HCT116 (cell line): ENCODE measurements at regions not wholly inside any gene's neighbourhood (a gene's known extent, or its start where the extent isn't known, plus 50 kb on each side); places are given as distances from the start of the nearest gene placed in this dataset.

ENCODE experiments used
- ATAC-seq: fragments of 200-7000 bp; cut with Tn5 transposase; 2 replicates; pipeline ENCODE4 v1.9.1; 2020; ENCODE audit warnings: mild to moderate bottlenecking, moderate library complexity
- BruUV-seq: library from RNA; stranded (reverse); fragments of 400-500 nt; replicated peaks from 2 replicates; lab custom pipeline; 2021; lab: Mats Ljungman, UMichigan
- CTCF ChIA-PET: fragments of 300-600 bp; sonication (Branson Sonifier 250); formaldehyde crosslinking; loops from one replicate; lab custom pipeline; 2021; ENCODE audit warnings: antibody characterized with exemption; lab: Charles Lee
- POLR2A ChIA-PET: fragments of 300-600, 350-600 bp; sonication (Branson Sonifier 250); formaldehyde crosslinking; loops from one replicate; lab custom pipeline; 2021; ENCODE audit warnings: antibody characterized with exemption; lab: Charles Lee
- RAD21 ChIA-PET, 2 experiments: fragments of 300-600 bp; sonication (Branson Sonifier 250); formaldehyde crosslinking; loops; one replicate each; lab custom pipeline; 2023; ENCODE audit warnings: low total read pairs in 2 of 2; ENCODE audit not compliant: uncharacterized antibody in 2 of 2, unreplicated experiment in 2 of 2, low non-redundant PET in 1 of 2; lab: Charles Lee
- DNase-seq: peaks from one replicate; pipeline ENCODE4 v3.0.0-alpha.2; 2010; ENCODE audit warnings: low read depth, low spot score
- H2AFZ ChIP-seq: fragments of 200-600 bp; shearing (Covaris generic), sonication (generic); 2 replicates; pipeline ENCODE4 v1.6.1; 2017; ENCODE audit warnings: low read depth, mixed run types, mixed read lengths, antibody characterized with exemption, low read length; ENCODE audit not compliant: poor library complexity, severe bottlenecking
- H3K27ac ChIP-seq: 2 replicates; pipeline ENCODE4 v1.5.1; 2012; ENCODE audit warnings: low read depth, low read length
- H3K27me3 ChIP-seq: fragments of 200-600 bp; sonication (generic); 2 replicates; pipeline ENCODE4 v1.6.1; 2016; ENCODE audit warnings: mixed run types, low read length, mixed read lengths; ENCODE audit not compliant: insufficient read depth
- H3K36me3 ChIP-seq, 2 experiments: fragments of 200-500 bp in 1 of 2; fragments of 200-600 bp in 1 of 2; sonication (Bioruptor generic) in 1 of 2; sonication (generic) in 1 of 2; 2 replicates each; pipeline versions ENCODE4 v1.5.1 to v1.6.1; 2014 to 2016; ENCODE audit warnings: low read length in 2 of 2, inconsistent platforms in 1 of 2, mixed read lengths in 1 of 2, mixed run types in 1 of 2; ENCODE audit not compliant: insufficient read depth in 2 of 2, control insufficient read depth in 1 of 2
- H3K4me1 ChIP-seq, 2 experiments: fragments of 200-600 bp in 1 of 2; sonication (generic) in 1 of 2; 2 replicates each; pipeline versions ENCODE4 v1.5.1 to v1.6.1; 2012 to 2017; ENCODE audit warnings: low read length in 2 of 2, inconsistent platforms in 1 of 2, mild to moderate bottlenecking in 1 of 2, mixed read lengths in 1 of 2, mixed run types in 1 of 2, moderate library complexity in 1 of 2; ENCODE audit not compliant: insufficient read depth in 2 of 2, control insufficient read depth in 1 of 2
- H3K4me2 ChIP-seq: fragments of 200-600 bp; sonication (generic); 2 replicates; pipeline ENCODE4 v1.6.1; 2017; ENCODE audit warnings: mixed run types, low read length, mixed read lengths
- H3K4me3 ChIP-seq, 2 experiments: fragments of 200-600 bp in 1 of 2; sonication (generic) in 1 of 2; replicated peaks in 1 of 2; 2 replicates each; pipeline ENCODE4 v1.5.1; 2011 to 2016; ENCODE audit warnings: low read length in 2 of 2, control low read depth in 1 of 2, low read depth in 1 of 2, mild to moderate bottlenecking in 1 of 2, mixed read lengths in 1 of 2, mixed run types in 1 of 2
- H3K79me2 ChIP-seq: fragments of 200-600 bp; sonication (generic); 2 replicates; pipeline ENCODE4 v1.6.1; 2017; ENCODE audit warnings: mild to moderate bottlenecking, mixed run types, low read length, moderate library complexity, mixed read lengths; ENCODE audit not compliant: insufficient read depth
- H3K9ac ChIP-seq: fragments of 200-600 bp; sonication (generic); 2 replicates; pipeline ENCODE4 v1.6.1; 2016; ENCODE audit warnings: low read length, mixed read lengths
- H3K9me2 ChIP-seq: fragments of 200-600 bp; sonication (generic), shearing (Covaris generic); 2 replicates; pipeline ENCODE4 v1.6.1; 2017; ENCODE audit warnings: mixed run types, mild to moderate bottlenecking, moderate library complexity; ENCODE audit not compliant: insufficient read depth
- H3K9me3 ChIP-seq, 2 experiments: fragments of 200-500 bp in 1 of 2; fragments of 200-600 bp in 1 of 2; sonication (Bioruptor generic) in 1 of 2; sonication (generic) in 1 of 2; 2 replicates each; pipeline ENCODE4 v1.6.1; 2014 to 2017; ENCODE audit warnings: low read length in 2 of 2, mixed read lengths in 2 of 2, inconsistent platforms in 1 of 2, low read depth in 1 of 2, mild to moderate bottlenecking in 1 of 2, mixed run types in 1 of 2, moderate library complexity in 1 of 2; ENCODE audit not compliant: control insufficient read depth in 1 of 2, insufficient read depth in 1 of 2
- H4K20me1 ChIP-seq: fragments of 200-600 bp; sonication (generic), shearing (Covaris generic); 2 replicates; pipeline ENCODE4 v1.6.1; 2017; ENCODE audit warnings: mixed run types, mild to moderate bottlenecking, moderate library complexity; ENCODE audit not compliant: insufficient read depth
- CBX3 ChIP-seq: IDR thresholded peaks from 2 replicates; pipeline ENCODE4 v1.6.1; 2012; ENCODE audit warnings: low read depth
- CEBPB ChIP-seq: IDR thresholded peaks from 2 replicates; pipeline ENCODE4 v1.6.1; 2012; ENCODE audit warnings: low read depth
- EGR1 ChIP-seq: IDR thresholded peaks from 2 replicates; pipeline ENCODE4 v1.6.1; 2012; ENCODE audit warnings: low read depth
- ELF1 ChIP-seq: IDR thresholded peaks from 2 replicates; pipeline ENCODE4 v1.6.1; 2012; ENCODE audit warnings: low read depth, borderline replicate concordance
- EZH2 ChIP-seq: fragments of 200-600 bp; sonication (generic); IDR thresholded peaks from 2 replicates; pipeline ENCODE4 v1.6.1; 2017; ENCODE audit warnings: antibody characterized with exemption, mixed run types
- EZH2phosphoT487 ChIP-seq: fragments of 200-600 bp; IDR thresholded peaks from 2 replicates; pipeline ENCODE4 v1.6.1; 2018; ENCODE audit warnings: antibody characterized with exemption, borderline replicate concordance
- FOSL1 ChIP-seq: IDR thresholded peaks from 2 replicates; pipeline ENCODE4 v1.6.1; 2012; ENCODE audit warnings: low read depth
- JUND ChIP-seq: IDR thresholded peaks from 2 replicates; pipeline ENCODE4 v1.6.1; 2012
- POLR2AphosphoS5 ChIP-seq: IDR thresholded peaks from 2 replicates; pipeline ENCODE4 v1.6.1; 2011; ENCODE audit warnings: mild to moderate bottlenecking, low read depth, low read length, moderate library complexity
- SP1 ChIP-seq: IDR thresholded peaks from 2 replicates; pipeline ENCODE4 v1.6.1; 2012; ENCODE audit warnings: low read depth
- TCF7L2 ChIP-seq: IDR thresholded peaks from 2 replicates; pipeline ENCODE4 v1.7.0; 2011; ENCODE audit warnings: borderline replicate concordance, inconsistent platforms; ENCODE audit not compliant: insufficient read depth, insufficient read length; ENCODE audit errors: extremely low read depth
- ZFX ChIP-seq: fragments of 450-650 bp; IDR thresholded peaks from 2 replicates; pipeline ENCODE4 v1.6.1; 2017
- intact Hi-C: fragments of 100-400 bp; cut with micrococcal nuclease; formaldehyde crosslinking; loops from 2 replicates; pipeline ENCODE4 v1.10.0; 2022
- TF ChIP-seq, protein P1 (sequence below): IDR thresholded peaks from 2 replicates; pipeline ENCODE4 v1.6.1; 2012
- TF ChIP-seq, protein P2 (sequence below): IDR thresholded peaks from 2 replicates; pipeline ENCODE4 v1.6.1; 2012
- TF ChIP-seq, protein P3 (sequence below): IDR thresholded peaks from 2 replicates; pipeline ENCODE4 v1.6.1; 2012; ENCODE audit warnings: low read depth
- TF ChIP-seq, protein P4 (sequence below): IDR thresholded peaks from 2 replicates; pipeline ENCODE4 v1.6.1; 2011; ENCODE audit warnings: mild to moderate bottlenecking, low read length, moderate library complexity; ENCODE audit not compliant: insufficient replicate concordance; ENCODE audit errors: extremely low read depth
- TF ChIP-seq, protein P5 (sequence below), 3 experiments: fragments of 200-600 bp in 1 of 3; sonication (generic) in 1 of 3; IDR thresholded peaks in 2 of 3; conservative IDR thresholded peaks in 1 of 3; 2 replicates each; pipeline ENCODE4 v1.5.1; 2012 to 2017; ENCODE audit warnings: low read depth in 2 of 3, low read length in 2 of 3, antibody characterized with exemption in 1 of 3, borderline replicate concordance in 1 of 3, control low read depth in 1 of 3, mild to moderate bottlenecking in 1 of 3, mixed read lengths in 1 of 3, mixed run types in 1 of 3, moderate library complexity in 1 of 3; ENCODE audit not compliant: insufficient read depth in 1 of 3

DNA sequence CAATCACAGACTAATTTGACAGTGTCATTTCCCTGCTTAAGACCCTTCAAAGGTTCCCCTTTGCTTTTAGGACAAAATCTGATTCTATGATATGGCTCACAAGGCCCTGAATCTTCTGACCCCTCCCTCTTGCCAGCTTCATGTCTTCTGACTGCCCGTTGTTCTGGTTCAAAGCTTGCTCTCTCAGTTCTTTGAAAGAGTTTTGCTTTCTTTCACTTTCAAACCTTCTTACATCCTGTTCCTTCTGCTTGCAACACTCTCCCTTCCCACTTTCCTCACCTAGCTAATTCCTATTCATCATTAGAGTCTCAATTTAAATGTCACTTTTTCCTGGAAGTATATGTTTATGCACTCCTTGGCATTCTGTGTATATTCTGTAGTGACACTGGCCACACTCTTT, 299.2 kb downstream of the IDS start:
- TF ChIP-seq FOSL1 (no peak), CBX3 (no peak), EGR1 (no peak), SP1 (no peak), CEBPB (no peak), TCF7L2 (no peak), JUND (no peak), EZH2 (no peak), POLR2AphosphoS5 (no peak), EZH2phosphoT487 (no peak), ZFX (no peak), ELF1 (no peak)
- TF ChIP-seq, protein P1, sequence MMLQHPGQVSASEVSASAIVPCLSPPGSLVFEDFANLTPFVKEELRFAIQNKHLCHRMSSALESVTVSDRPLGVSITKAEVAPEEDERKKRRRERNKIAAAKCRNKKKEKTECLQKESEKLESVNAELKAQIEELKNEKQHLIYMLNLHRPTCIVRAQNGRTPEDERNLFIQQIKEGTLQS: no peak
- TF ChIP-seq, protein P2, sequence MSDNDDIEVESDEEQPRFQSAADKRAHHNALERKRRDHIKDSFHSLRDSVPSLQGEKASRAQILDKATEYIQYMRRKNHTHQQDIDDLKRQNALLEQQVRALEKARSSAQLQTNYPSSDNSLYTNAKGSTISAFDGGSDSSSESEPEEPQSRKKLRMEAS: no peak
- TF ChIP-seq, protein P3, sequence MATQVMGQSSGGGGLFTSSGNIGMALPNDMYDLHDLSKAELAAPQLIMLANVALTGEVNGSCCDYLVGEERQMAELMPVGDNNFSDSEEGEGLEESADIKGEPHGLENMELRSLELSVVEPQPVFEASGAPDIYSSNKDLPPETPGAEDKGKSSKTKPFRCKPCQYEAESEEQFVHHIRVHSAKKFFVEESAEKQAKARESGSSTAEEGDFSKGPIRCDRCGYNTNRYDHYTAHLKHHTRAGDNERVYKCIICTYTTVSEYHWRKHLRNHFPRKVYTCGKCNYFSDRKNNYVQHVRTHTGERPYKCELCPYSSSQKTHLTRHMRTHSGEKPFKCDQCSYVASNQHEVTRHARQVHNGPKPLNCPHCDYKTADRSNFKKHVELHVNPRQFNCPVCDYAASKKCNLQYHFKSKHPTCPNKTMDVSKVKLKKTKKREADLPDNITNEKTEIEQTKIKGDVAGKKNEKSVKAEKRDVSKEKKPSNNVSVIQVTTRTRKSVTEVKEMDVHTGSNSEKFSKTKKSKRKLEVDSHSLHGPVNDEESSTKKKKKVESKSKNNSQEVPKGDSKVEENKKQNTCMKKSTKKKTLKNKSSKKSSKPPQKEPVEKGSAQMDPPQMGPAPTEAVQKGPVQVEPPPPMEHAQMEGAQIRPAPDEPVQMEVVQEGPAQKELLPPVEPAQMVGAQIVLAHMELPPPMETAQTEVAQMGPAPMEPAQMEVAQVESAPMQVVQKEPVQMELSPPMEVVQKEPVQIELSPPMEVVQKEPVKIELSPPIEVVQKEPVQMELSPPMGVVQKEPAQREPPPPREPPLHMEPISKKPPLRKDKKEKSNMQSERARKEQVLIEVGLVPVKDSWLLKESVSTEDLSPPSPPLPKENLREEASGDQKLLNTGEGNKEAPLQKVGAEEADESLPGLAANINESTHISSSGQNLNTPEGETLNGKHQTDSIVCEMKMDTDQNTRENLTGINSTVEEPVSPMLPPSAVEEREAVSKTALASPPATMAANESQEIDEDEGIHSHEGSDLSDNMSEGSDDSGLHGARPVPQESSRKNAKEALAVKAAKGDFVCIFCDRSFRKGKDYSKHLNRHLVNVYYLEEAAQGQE: no peak
- TF ChIP-seq, protein P4, sequence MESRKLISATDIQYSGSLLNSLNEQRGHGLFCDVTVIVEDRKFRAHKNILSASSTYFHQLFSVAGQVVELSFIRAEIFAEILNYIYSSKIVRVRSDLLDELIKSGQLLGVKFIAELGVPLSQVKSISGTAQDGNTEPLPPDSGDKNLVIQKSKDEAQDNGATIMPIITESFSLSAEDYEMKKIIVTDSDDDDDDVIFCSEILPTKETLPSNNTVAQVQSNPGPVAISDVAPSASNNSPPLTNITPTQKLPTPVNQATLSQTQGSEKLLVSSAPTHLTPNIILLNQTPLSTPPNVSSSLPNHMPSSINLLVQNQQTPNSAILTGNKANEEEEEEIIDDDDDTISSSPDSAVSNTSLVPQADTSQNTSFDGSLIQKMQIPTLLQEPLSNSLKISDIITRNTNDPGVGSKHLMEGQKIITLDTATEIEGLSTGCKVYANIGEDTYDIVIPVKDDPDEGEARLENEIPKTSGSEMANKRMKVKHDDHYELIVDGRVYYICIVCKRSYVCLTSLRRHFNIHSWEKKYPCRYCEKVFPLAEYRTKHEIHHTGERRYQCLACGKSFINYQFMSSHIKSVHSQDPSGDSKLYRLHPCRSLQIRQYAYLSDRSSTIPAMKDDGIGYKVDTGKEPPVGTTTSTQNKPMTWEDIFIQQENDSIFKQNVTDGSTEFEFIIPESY: no peak
- TF ChIP-seq, protein P5, sequence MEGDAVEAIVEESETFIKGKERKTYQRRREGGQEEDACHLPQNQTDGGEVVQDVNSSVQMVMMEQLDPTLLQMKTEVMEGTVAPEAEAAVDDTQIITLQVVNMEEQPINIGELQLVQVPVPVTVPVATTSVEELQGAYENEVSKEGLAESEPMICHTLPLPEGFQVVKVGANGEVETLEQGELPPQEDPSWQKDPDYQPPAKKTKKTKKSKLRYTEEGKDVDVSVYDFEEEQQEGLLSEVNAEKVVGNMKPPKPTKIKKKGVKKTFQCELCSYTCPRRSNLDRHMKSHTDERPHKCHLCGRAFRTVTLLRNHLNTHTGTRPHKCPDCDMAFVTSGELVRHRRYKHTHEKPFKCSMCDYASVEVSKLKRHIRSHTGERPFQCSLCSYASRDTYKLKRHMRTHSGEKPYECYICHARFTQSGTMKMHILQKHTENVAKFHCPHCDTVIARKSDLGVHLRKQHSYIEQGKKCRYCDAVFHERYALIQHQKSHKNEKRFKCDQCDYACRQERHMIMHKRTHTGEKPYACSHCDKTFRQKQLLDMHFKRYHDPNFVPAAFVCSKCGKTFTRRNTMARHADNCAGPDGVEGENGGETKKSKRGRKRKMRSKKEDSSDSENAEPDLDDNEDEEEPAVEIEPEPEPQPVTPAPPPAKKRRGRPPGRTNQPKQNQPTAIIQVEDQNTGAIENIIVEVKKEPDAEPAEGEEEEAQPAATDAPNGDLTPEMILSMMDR (IDR thresholded peaks at IDR 0.05 in 2 of 3, conservative IDR thresholded peaks at IDR 0.05 in 1 of 3; ENCODE audit: borderline replicate concordance in 1 of 3, insufficient read depth in 1 of 3, low read depth in 2 of 3, low read length in 2 of 3): no peak
- CTCF ChIA-PET: no interaction called here
- RAD21 ChIA-PET: no interaction called here
- no peak for ATAC-seq
- H3K27me3 ChIP-seq: no peaks in the 10 kb centered on the region
- no peak for DNase-seq
- intact Hi-C loops: no loop called here
- POLR2A ChIA-PET: no interaction called here
- H3K27ac ChIP-seq: no peak overlapping the region
- H3K79me2 ChIP-seq: no peaks in the 10 kb centered on the region
- H3K9ac ChIP-seq: no peak overlapping the region
- no peaks in the 10 kb centered on the region for H3K9me2 ChIP-seq
- H3K4me2 ChIP-seq: no peak overlapping the region
- no peaks in the 10 kb centered on the region for H3K4me1 ChIP-seq
- no TSS peak for BruUV-seq
- no peaks in the 10 kb centered on the region for H3K9me3 ChIP-seq
- no peak overlapping the region for H2AFZ ChIP-seq
- no peak overlapping the region for H3K4me3 ChIP-seq
- no peaks in the 10 kb centered on the region for H3K36me3 ChIP-seq
- H4K20me1 ChIP-seq: no peaks in the 10 kb centered on the region
